ENCODE measurements at regions not wholly inside any gene's neighbourhood (a gene's known extent, or its start where the extent isn't known, plus 50 kb on each side); places are given as distances from the start of the nearest gene placed in this dataset.

GRCh38 chr1:42075179-42075578 is 78.0 kb upstream of the GUCA2B start:
- no peak overlapping the region for H2AFZ ChIP-seq (ENCODE audit: low read depth, low read length, poor library complexity, severe bottlenecking)
- H3K4me3 ChIP-seq (replicated peaks in 1 of 2; ENCODE audit: low read depth in 1 of 2, low read length in 2 of 2) = no peak overlapping the region
- TF ChIP-seq RAD21 (IDR thresholded peaks at IDR 0.05; ENCODE audit: low read depth) = no peak
- no peak for TF ChIP-seq EZH2 (IDR thresholded peaks at IDR 0.05)
- TF ChIP-seq ATF3 (IDR thresholded peaks at IDR 0.05) = no peak
- no peak for TF ChIP-seq CBX3 (IDR thresholded peaks at IDR 0.05; ENCODE audit: low read depth)
- TF ChIP-seq SP1 (IDR thresholded peaks at IDR 0.05; ENCODE audit: low read depth) = no peak
- TF ChIP-seq ZBTB33 (IDR thresholded peaks at IDR 0.05; ENCODE audit: extremely low read depth, insufficient replicate concordance, low read length) = no peak
- TF ChIP-seq ELF1 (IDR thresholded peaks at IDR 0.05; ENCODE audit: borderline replicate concordance, low read depth) = no peak
- TF ChIP-seq ZNF274 (IDR thresholded peaks at IDR 0.05; ENCODE audit: low read depth, low read length) = no peak
- TF ChIP-seq FOSL1 (IDR thresholded peaks at IDR 0.05; ENCODE audit: low read depth) = no peak
- TF ChIP-seq CEBPB (IDR thresholded peaks at IDR 0.05; ENCODE audit: low read depth) = no peak
- TF ChIP-seq POLR2AphosphoS5 (IDR thresholded peaks at IDR 0.05; ENCODE audit: low read depth, low read length) = no peak
- no peak for TF ChIP-seq MAX (IDR thresholded peaks at IDR 0.05)
- no peaks in the 10 kb centered on the region for H3K9me2 ChIP-seq (ENCODE audit: insufficient read depth)
- no peaks in the 10 kb centered on the region for H3K27me3 ChIP-seq (ENCODE audit: insufficient read depth, low read length)
- H3K4me2 ChIP-seq (ENCODE audit: low read length) = no peak overlapping the region
- ATAC-seq (no peak), DNase-seq (ENCODE audit: low read depth, low spot score) (no peak)
- no peak overlapping the region for H3K9ac ChIP-seq (ENCODE audit: low read length)
- no peaks in the 10 kb centered on the region for H3K4me1 ChIP-seq (ENCODE audit: control insufficient read depth in 1 of 2, insufficient read depth in 2 of 2, low read length in 2 of 2)
- no peaks in the 10 kb centered on the region for H3K36me3 ChIP-seq (ENCODE audit: control insufficient read depth in 1 of 2, insufficient read depth in 2 of 2, low read length in 2 of 2)
- no peak overlapping the region for H3K27ac ChIP-seq (ENCODE audit: low read depth, low read length)
- ChIA-PET CTCF (no interaction called here), POLR2A (no interaction called here), RAD21 (ENCODE audit: low non-redundant PET in 1 of 2, low total read pairs in 2 of 2, uncharacterized antibody in 2 of 2, unreplicated experiment in 2 of 2) (no interaction called here)
- BruUV-seq (replicated peaks) = no TSS peak
- H4K20me1 ChIP-seq (ENCODE audit: insufficient read depth) = no peaks in the 10 kb centered on the region
- no peaks in the 10 kb centered on the region for H3K9me3 ChIP-seq (ENCODE audit: control insufficient read depth in 1 of 2, insufficient read depth in 1 of 2, low read depth in 1 of 2, low read length in 2 of 2)
- no peaks in the 10 kb centered on the region for H3K79me2 ChIP-seq (ENCODE audit: insufficient read depth, low read length)
- intact Hi-C loops (cut with micrococcal nuclease) = no loop called here
